Inferior parietal cortex (tissue), 1 donor: ENCODE measurements at regions not wholly inside any gene's neighbourhood (a gene's known extent, or its start where the extent isn't known, plus 50 kb on each side); places are given as distances from the start of the nearest gene placed in this dataset.
"Not testable (repeated sequence)": the region's sequence is repeated elsewhere in the genome, so short reads cannot be mapped to it uniquely, and the experiment has no call there.

ENCODE experiments used
- DNase-seq: peaks from one replicate; pipeline ENCODE4 v3.0.0-alpha.2; 2016; ENCODE audit errors: extremely low spot score

DNA sequence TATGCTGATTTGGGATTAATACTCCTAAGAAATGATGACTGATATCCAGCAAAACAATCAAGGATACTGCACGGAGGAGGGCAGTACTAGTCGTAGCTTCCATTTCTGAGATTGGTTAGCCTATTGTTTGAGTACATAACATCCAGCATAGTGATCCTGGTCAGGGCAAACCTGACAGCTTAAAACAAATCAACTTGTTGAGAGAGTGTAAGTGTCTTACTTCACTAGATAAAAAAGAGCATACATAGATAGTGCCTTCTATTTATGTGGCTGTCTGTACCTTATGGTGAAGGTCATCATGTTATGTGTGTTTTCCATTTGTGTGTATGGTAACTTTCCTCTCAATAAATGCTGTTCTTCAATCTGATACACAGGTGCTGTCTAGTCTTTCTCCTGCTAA lies 228.4 kb downstream of the PTGER3 start:
- no peak for DNase-seq

- DNase-seq, result no peak
Observed at GRCh38 chr1:70819785-70820184, 227.8 kb downstream of the PTGER3 start.

GRCh38 chr1:70820396-70820795 lies 227.2 kb downstream of the PTGER3 start:
- DNase-seq, result no peak

GRCh38 chr1:70820995-70821394 lies 226.6 kb downstream of the PTGER3 start:
- DNase-seq, result no peak

DNA sequence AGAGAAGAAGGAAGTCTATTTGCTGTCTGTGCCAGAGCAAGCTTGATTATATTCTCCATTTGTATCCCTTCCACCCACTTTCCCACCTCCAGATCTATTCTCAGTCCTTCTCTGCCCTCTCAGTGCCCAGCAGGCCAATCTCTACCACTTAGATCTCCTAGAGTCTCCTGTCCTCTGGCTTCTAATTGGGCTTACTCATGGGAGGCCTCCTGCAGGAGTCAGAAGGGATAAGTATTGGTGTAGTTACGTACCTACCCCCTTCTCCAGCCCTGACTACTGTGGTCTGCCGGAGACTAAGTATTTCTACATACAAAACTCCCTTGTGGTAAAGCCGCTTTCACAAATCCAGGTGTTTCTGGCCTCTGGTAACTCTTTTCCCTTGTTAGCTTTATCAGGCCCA lies 221.2 kb downstream of the PTGER3 start:
- DNase-seq, result no peak

GRCh38 chr1:70827030-70827429 lies 220.6 kb downstream of the PTGER3 start:
- DNase-seq, result no peak

DNA sequence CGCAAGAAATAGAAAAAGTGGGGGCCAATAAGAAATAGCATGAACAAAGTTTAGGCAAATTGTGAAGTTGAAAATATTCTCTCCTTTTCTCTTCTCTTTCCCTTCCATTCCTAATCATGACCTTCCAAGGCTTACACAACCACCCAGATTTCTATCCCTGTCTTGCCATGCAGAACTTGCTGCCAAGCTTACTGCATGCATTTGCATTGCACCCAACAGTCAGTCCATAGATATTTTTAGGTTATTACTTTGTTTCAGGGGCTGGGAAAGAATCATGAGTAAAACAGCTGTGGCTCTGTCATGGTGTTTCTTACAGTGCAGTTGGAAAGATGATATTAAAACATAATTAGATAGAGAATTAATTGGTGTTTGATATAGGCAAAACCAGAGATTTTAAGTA lies 219.4 kb downstream of the PTGER3 start:
- DNase-seq, result no peak

GRCh38 chr1:70834365-70834764 lies 213.3 kb downstream of the PTGER3 start:
- DNase-seq, result not testable (repeated sequence)

DNA sequence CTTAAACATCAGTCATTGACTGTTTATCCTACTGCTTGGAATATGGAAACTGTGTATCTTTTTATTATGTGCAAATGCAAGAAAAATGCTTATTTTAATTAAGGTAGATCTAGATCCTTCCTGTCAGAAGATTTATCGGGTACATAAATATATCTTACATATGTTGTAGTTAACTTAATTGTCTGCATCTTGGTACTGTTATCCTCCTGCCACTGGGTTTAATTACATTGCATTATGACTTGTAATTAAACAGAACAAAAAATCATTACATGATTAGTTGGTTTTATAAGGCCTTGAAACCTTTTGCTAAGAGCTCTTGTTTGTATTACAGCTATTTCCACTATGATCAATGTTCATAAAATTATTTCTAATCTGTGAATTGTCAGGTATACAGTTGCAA lies 211.2 kb downstream of the PTGER3 start:
- no peak for DNase-seq

GRCh38 chr1:70840260-70840953 lies 207.2 kb downstream of the PTGER3 start:
- DNase-seq, result no peak

- DNase-seq, result no peak
Observed at GRCh38 chr1:70842562-70842961, 205.1 kb downstream of the PTGER3 start.

GRCh38 chr1:70843452-70843851 lies 204.2 kb downstream of the PTGER3 start:
- DNase-seq, result no peak

GRCh38 chr1:70847013-70847412 lies 200.6 kb downstream of the PTGER3 start:
- DNase-seq, result no peak

DNA sequence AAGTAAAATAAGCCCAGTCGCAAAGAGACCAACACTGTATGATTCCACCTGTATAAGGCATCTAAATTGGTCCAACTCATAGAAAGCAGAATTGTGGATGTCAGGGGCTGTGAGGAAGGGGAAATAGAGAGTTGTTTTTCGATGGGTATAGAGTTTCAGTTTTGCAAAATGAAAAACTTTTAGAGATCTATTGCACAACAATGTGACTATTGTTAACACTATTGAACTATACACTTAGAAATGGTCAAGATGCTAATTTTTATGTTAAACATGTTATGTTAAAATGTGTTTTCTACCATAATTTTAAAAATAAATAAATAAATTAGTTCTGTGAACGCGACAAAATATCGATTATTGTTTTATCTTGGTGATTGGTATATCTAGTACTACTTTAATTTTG lies 192.4 kb downstream of the PTGER3 start:
- DNase-seq, result no peak

- no peak for DNase-seq
Observed at GRCh38 chr1:70856201-70856600, 191.4 kb downstream of the PTGER3 start.

DNA sequence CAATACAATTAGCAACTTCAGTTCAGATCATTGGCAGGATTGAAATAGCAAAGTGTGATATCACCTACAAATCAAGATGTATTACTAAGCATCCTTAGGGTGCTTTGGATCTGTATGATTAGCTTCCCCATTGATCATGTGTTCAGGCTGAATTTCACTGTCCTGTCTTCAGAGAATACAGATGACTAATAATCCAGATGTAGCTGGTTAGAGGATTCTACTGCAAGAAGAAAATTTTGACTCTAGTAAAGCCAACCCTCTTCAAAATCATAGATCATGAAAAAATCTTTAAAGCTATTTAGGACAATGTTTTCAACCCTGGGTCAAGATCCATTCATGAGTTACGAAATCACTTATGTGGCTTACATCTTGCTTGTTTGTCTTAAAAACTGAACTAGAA lies 184.4 kb downstream of the PTGER3 start:
- DNase-seq, result no peak

GRCh38 chr1:70864302-70864701 lies 183.3 kb downstream of the PTGER3 start:
- no peak for DNase-seq

DNA sequence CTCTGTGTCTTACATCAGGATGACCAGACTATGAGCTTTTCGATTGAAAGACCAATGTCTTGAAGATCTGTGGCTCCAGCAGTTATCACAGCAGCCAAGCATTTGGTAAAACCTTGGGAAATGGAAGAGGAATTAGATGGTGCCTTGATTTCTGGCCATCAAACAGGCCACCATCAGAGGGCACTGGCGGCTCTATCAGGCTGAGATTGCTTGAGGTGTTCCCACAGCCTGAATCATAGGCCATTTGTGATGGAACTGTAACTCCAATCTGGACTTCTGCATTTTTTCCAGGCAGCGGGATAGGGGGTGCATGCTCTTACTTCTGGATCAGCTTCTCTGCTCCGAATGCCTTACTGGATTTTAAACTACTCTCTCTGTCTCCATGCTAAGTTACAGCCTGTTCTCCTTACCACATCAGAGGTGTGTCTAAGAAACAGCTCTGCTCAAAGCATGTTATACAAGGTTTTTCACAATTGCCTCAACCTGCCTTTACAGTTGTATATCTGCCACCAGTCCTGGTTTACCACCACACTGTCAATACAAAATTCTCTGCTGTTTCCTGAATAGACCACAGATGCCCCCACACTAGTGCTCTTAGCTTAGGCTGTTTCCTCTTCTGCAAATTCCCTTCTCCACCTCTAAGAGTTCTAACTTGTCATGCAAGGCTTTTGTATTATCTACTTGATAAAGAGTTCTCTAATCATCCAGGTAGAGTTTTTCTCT lies 180.9 kb downstream of the PTGER3 start:
- DNase-seq, result no peak

GRCh38 chr1:70871790-70872189 lies 175.8 kb downstream of the PTGER3 start:
- no peak for DNase-seq

DNA sequence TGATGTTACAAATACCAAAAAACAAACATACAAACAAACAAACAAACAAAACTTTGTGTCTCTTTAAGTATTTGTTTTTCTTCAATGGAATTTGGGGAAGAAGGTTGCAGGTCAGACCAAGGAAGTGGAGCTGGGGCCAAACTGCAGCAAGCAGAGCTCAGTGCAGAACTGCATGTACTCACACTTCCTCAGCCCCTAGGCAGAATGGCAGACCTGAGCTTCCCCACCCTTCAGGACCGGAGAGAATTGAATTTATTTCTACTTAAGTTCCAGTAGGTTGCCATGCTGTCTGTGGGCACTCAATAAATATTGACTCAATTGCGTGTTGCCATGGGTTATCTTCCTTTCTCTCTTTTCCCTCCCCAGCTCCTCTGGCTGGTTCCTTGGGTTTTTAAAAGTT lies 173.6 kb downstream of the PTGER3 start:
- DNase-seq, result no peak

DNA sequence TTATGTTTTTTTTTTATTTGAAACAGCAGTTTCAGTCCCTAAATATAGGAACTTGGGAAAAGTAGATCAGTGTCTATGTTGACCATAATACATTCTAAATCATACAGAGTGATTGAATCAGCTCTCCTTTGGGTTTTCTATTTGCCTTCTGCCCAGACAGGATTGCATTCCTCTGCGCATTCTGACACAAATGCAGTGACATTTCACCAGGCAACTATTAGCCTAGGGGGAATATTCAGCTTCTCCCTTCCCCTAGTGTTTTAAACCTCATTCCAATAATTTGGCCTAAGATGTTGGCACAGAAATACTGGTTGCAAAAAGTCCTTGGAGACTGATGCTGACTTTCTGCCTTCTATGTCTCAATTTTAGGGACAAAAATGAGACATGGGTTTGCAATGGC lies 172.8 kb downstream of the PTGER3 start:
- no peak for DNase-seq

- no peak for DNase-seq
Observed at GRCh38 chr1:70877343-70877742, 170.3 kb downstream of the PTGER3 start.

- DNase-seq, result no peak
Observed at GRCh38 chr1:70887936-70888335, 159.7 kb downstream of the PTGER3 start.

DNA sequence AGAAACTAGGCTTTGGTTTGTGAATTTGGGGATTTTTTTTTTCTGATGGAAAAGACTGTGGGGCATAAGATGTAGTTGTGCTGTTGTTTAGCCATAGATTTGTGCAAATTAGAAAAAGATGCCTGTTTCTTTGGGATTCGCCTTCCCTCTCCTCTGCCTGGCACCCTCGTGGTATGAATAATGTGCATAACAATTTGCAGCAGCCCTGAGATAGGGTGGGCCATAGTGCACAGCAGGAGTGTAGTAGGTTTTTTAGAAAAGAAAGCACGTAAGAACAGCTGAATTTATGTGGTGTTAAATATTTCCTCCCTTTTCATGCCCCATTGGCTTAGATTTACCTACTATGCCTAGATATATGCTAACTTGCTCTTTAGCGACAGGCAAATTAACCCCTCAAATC lies 158.9 kb downstream of the PTGER3 start:
- no peak for DNase-seq
